HG02798 (cell line): ENCODE measurements at regions not wholly inside any gene's neighbourhood (a gene's known extent, or its start where the extent isn't known, plus 50 kb on each side); places are given as distances from the start of the nearest gene placed in this dataset.
A peak's percentile ranks its signal among the peaks of the same experiment; 100 is the strongest.
"Not testable (repeated sequence)": the region's sequence is repeated elsewhere in the genome, so short reads cannot be mapped to it uniquely, and the experiment has no call there.

Source experiments
- ATAC-seq: cut with Tn5 transposase; IDR thresholded peaks from one replicate; pipeline ENCODE4 v1.9.1; 2021; ENCODE audit warnings: mild to moderate bottlenecking; ENCODE audit not compliant: unreplicated experiment, poor library complexity

GRCh38 chr5:96527768-96528661, 95.0 kb upstream of the PCSK1 start:
- no peak for ATAC-seq

GRCh38 chr5:96528826-96529474, 95.9 kb upstream of the PCSK1 start:
- ATAC-seq = no peak

DNA sequence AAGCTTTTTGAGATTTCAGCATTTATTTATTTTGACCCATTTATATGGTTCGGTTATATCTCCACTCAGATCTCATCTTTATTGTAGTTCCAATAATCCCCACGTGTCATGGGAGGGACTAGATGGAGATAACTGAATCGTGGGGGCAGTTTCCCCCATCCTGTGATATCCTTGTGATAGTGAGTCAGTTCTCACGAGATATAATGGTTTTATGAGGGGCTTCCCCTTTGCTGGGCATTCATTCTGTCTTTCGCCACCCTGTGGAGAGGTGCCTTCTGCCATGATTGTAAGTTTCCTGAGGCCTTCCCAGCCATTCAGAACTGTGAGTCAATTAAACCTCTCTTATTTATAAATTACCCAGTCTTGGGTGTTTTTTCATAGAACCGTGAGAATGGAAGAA, 96.5 kb upstream of the PCSK1 start:
- ATAC-seq = no peak

- no peak for ATAC-seq
Measured at GRCh38 chr5:96530901-96531300, 97.9 kb upstream of the PCSK1 start.

- no peak for ATAC-seq
Measured at GRCh38 chr5:96533371-96533770, 100.3 kb upstream of the PCSK1 start.

DNA sequence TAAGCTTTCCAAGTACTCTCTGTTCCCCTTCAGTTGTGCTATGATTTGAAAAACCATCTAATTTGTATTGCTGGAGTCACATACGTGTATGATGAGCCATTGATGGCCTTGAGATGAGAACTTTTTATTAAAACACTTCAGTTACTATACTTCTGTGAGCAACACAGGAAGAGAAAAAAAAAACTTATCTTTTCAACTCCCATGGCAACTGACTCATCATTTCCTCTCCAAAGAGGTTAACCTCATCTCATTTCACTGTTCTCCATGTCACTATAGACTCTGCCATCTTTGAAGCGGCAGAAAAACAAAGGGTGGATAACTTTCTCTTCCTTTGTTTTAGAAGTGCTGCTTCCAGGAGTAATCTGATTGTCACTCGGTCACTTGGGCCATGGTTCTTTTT, 104.3 kb upstream of the PCSK1 start:
- no peak for ATAC-seq

GRCh38 chr5:96538808-96539250, 105.8 kb upstream of the PCSK1 start:
- no peak for ATAC-seq

- ATAC-seq = no peak
Measured at GRCh38 chr5:96546120-96546519, 113.1 kb upstream of the PCSK1 start.

- ATAC-seq = no peak
Measured at GRCh38 chr5:96547486-96547885, 114.4 kb upstream of the PCSK1 start.

GRCh38 chr5:96548905-96549304, 113.3 kb upstream of the CAST start:
- no peak for ATAC-seq

GRCh38 chr5:96560857-96561256, 101.3 kb upstream of the CAST start:
- ATAC-seq = not testable (repeated sequence)

DNA sequence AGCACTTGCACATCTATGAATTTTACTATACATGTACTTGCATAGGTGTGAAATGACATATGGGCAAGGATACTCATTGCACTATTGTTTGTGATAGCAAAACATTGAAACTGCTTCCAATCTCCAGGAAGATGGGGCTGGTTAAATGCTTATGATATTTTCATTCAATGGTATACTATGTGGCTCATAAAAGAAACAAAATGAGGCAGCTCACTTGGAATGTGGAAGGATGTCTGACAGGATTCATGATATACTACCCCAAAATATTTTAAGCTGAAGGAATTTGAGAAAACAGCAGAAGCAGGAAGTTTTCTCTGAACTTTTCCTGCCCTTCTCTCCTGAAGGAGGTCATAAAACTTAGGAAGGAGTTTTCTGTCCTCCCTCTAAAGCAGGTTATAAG, 99.6 kb upstream of the CAST start:
- ATAC-seq = no peak

- no peak for ATAC-seq
Measured at GRCh38 chr5:96563816-96564215, 98.4 kb upstream of the CAST start.

DNA sequence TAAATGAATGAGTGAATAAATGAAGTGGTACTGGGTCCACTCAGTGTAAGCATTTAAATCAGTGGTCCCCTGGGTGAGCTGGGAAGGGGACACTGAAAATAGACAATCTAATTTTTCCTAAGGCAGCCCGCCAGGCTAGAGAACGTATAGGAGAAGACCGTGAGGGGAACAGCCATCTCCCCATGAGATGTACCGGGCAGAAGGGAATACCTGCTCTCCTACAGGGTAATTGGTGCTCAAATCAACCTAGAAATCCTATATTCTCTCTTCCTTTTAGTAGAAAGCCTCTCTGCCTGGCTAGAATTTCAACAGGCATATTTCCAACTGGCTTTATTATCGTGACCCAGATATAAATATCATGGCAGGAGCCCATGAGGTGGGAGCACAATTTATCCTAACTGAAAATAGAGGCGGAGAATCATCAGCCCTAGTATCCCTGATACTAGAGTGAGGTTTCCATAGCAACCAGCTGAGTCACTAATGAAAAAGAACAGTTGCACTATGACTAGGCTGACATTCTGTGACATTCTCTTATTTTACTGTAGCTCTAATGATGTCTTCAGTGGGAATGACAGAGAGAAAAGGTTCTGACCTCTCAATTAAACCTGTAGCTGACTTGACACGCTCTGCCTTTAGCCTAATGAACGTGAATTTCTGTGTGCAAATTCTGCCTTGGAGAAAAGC, 96.5 kb upstream of the CAST start:
- ATAC-seq = peak; percentile 75

- peak; percentile 48 for ATAC-seq
Measured at GRCh38 chr5:96566833-96567587, 95.2 kb upstream of the CAST start.

GRCh38 chr5:96569332-96569731, 92.8 kb upstream of the CAST start:
- ATAC-seq = no peak

DNA sequence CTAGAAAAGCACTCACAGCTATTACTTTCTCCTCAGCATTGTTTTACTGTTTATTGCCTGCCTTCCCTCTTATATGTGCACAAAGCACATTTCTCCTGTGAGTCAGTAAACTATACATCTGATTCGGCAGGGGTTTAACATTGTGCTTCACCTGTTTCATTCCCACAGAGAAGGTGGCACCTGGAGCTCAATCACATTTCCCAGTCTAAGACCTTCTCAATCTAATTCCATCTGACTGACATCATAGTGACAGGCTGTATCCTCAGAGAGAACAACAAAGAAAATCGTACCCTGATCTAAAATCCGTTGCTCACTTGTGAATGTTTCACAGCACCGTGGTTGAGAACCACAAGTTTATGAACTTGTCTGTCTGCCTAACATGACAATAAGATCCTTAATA, 92.4 kb upstream of the CAST start:
- no peak for ATAC-seq

GRCh38 chr5:96572864-96573512, 89.2 kb upstream of the CAST start:
- no peak for ATAC-seq

- no peak for ATAC-seq
Measured at GRCh38 chr5:96573513-96573894, 88.7 kb upstream of the CAST start.

DNA sequence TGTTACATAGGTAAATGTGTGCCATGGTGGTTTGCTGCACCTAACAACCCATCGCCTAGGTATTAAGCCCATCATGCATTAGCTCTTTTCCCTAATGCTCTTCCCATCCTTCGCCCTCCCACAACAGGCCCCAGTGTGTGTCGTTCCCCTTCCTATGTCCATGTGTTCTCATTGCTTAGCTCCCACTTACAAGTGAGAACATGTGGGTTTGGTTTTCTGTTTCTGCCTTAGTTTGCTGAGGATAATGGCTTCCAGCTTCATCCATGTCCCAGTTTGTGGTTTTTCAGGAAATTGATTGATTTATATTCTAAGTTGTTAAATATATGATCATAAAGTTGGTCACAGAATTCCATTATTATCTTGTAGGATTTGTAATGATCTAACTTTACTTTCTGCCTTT, 85.3 kb upstream of the CAST start:
- no peak for ATAC-seq
